Left renal cortex interstitium (tissue), 4 donors: ENCODE measurements at regions not wholly inside any gene's neighbourhood (a gene's known extent, or its start where the extent isn't known, plus 50 kb on each side); places are given as distances from the start of the nearest gene placed in this dataset.
"Not testable (repeated sequence)": the region's sequence is repeated elsewhere in the genome, so short reads cannot be mapped to it uniquely, and the experiment has no call there.

ENCODE experiments used
- DNase-seq, 4 donors: peaks; one replicate each; pipeline ENCODE4 v3.0.0-alpha.2; 2013; ENCODE audit warnings: low read depth in 4 of 4, low spot score in 2 of 4, missing footprints in 1 of 4

DNA sequence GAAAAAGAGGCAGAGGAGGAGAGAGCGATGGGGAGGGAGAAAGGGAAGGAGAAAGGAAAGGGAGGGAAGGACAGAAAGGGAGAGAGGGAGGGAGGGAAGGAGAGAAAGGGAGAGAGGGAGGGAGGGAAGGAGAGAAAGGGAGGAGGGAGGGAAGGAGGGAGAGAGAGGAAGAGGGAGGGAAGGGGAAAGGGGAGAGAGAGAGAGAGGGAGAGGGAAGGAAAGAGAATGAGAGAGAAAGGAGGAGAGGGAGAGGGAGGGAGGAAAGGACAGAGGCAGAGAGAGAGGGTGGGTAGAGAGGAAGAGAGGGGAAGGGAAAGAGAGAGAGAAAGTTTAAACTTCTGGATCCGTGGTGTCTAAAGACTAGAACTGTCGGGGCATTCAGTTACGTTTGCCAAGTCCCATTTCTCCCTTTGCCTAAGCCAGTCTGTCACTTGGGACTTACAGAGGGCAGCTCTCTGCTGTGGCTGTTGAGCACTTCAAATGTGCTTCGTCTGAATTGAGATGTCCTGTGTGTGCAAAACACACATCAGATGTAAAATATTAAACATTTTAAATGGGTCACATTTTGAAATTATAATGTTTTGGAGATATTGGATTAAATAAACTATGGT lies 62.6 kb downstream of the PLXNA1 start:
- no peak for DNase-seq

- DNase-seq: not testable (repeated sequence)
Measured at GRCh38 chr3:127046690-127047089, 63.8 kb downstream of the PLXNA1 start.

GRCh38 chr3:127049393-127049792 lies 66.5 kb downstream of the PLXNA1 start:
- no peak for DNase-seq

DNA sequence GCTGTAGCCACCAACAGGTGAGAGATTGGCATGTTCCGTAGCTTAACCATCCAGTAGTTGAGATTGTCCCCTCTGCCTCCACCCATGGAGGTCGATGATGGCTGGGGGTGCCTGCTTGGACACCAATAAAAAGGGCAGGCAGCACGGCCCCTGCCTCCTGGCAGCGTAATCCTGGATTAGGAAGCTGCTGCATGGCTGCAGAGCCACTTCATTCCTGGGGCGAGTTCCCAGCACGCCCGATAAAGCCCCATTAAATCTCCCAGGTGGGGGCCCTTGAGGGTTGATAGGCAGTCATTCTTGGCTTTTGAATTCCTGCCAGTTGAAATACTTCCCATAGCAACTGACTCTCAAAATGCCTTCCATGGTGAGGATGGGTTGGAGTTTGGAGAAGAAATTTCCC lies 67.8 kb downstream of the PLXNA1 start:
- DNase-seq: no peak

GRCh38 chr3:127052121-127052561 lies 69.2 kb downstream of the PLXNA1 start:
- DNase-seq: no peak

- DNase-seq: no peak
Measured at GRCh38 chr3:127053026-127053425, 70.1 kb downstream of the PLXNA1 start.

- DNase-seq: no peak
Measured at GRCh38 chr3:127053450-127053849, 70.5 kb downstream of the PLXNA1 start.

DNA sequence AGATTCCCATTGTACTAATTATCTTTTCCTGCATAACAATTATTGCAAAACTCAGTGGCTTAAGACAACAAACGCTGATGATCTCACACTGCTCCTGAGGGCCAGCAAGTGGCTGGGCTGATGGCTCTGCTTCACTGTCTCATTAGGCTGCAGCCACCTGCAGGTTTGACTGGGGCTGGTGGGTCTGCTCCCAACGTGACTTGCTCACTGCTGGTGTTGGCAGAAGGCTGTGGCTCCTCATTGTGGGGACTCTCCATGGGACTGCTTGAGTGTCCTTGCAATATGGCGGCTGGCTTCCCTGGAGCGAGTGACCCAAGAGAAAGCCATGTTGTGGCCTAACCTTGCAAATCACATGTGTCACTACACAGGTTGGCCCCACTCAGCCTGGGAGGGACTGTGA lies 71.1 kb downstream of the PLXNA1 start:
- DNase-seq: no peak

DNA sequence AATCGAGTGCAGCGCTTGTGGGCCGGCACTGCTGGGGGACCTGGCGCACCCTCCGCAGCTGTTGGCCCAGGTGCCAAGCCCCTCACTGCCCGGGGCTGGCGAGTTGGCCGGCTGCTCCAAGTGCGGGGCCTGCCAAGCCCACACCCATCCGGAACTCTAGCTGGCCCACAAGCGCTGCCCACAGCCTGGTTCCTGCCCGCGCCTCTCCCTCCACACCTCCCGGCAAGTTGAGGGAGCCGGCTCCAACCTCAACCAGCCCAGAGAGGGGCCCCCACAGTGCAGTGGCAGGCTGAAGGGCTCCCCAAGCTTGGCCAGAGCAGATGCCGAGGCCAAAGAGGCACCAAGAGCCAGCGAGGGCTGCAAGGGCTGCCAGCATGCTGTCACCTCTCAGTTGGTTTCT lies 73.4 kb downstream of the PLXNA1 start:
- DNase-seq: no peak

- no peak for DNase-seq
Measured at GRCh38 chr3:127056976-127057375, 74.1 kb downstream of the PLXNA1 start.

- no peak for DNase-seq
Measured at GRCh38 chr3:127059072-127059471, 76.2 kb downstream of the PLXNA1 start.

DNA sequence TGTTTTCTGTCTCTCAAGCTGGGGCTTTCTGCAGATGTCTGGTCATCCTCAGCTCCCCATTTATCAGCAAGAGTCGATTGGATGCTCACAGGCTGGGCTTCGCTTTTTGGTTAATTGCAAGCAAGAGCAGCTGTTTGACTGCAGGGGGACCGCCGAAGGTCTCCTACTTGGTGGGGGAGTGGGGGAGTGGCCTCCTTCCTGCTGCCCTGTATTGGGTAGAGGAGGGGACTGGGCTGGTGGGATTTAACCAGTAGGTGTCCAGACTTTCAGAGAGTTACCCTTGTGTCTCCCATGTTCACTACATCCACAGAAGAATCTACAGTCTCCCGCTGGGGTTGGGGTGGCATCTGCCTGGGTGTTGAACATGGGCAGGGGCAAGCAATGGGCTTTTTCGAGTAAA lies 78.7 kb downstream of the PLXNA1 start:
- DNase-seq: no peak

DNA sequence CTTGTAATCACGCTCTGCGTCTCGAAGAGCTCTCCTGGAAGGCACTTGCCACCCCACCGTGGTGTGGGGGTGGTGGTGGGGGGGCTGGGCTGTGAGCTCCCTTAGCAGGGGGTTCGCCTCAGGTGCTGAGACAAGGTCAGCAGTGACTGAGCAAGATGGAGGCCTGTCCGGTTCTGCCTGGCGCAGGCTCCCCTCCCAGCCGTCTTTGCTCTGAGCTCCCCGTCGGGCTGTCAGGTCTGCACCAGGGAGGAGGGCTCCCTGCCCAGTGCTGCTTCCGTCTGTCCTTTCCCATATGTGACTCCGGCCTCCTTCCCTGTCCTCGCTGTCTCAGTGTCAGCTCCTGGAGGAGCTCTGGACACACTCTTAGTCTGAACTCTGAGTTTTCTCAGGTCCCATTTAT lies 80.0 kb downstream of the PLXNA1 start:
- DNase-seq: no peak

DNA sequence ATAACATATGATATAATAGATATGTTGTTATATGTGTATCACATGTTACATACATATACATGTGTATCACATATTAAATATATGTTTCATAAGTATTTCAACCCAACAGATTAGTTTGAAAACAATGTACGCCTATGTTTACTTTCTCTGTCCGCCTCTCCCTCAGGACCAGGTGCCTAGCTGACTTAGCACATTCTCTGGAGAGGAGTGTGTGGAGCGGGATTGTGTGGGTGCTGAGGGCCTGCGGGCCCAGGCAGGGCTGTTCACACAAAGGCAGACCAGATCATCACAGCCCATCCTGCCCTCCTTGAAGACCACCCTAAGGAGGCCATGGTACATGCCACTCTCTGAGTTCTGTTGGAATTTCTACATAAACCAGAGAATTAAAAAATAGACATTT lies 81.0 kb downstream of the PLXNA1 start:
- DNase-seq: no peak

GRCh38 chr3:127064391-127065137 lies 81.6 kb downstream of the PLXNA1 start:
- DNase-seq: no peak

- DNase-seq: no peak
Measured at GRCh38 chr3:127065138-127065427, 82.2 kb downstream of the PLXNA1 start.

- no peak for DNase-seq
Measured at GRCh38 chr3:127065561-127066290, 82.8 kb downstream of the PLXNA1 start.

DNA sequence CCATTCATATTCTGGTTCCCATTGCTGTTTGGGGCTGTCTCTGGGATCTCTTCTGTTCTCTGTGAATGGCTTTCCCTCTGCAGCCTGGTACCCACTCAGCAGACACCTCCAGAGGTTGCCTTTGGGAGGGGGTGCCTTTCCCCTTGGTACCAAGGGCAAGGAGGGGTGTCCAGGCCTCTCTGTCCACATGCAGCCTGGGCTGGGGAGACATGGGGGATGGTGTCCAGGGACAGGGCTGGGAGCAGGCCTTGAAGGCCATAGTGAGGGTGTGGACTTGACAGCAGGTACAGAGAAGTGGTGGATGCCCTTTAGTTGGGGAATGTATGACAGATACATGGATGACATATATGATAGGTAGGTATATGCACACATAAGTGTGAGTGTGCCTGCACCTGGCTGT lies 83.7 kb downstream of the PLXNA1 start:
- no peak for DNase-seq

GRCh38 chr3:127067116-127067910 lies 84.4 kb downstream of the PLXNA1 start:
- DNase-seq: no peak

DNA sequence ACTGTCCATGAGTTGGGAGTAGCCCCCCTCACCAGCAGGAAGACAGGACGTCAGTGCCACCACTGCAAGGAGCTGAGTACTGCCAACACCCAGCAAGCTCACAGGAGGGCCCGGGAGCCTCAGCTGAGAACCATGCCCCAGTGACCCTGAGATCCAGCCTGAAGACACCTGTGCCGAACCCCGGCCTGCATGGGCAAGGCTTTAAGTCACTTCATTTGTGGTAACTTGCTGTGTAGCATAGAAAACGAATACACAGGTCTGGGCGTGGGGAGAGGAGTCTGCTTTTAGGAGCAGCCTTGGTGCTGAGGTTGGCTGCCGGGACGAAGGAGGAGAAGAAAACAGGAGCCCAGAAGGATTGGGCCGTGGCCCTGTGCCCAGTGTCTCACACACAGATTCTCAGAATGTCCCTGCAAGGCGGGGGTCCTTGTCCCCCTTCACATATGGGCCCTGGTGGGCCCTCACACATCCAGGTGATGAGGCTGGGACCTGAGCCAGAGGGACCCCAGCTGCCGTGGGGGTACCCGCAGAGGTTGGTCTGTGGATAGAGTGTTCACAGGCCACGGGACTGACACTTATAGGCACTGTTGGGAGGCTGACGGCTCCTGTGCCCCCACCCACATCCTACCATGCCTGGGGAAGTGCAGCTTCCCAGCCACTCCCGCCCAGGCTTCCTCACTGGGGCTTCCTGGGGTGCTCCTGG lies 85.3 kb downstream of the PLXNA1 start:
- no peak for DNase-seq

- no peak for DNase-seq
Measured at GRCh38 chr3:127068871-127069270, 86.0 kb downstream of the PLXNA1 start.
